ENCODE measurements at regions not wholly inside any gene's neighbourhood (a gene's known extent, or its start where the extent isn't known, plus 50 kb on each side); places are given as distances from the start of the nearest gene placed in this dataset.
A peak's percentile ranks its signal among the peaks of the same experiment; 100 is the strongest.

GRCh38 chr7:51444936-51445335, 128.3 kb upstream of the COBL start:
- Histone ChIP-seq H3K36me3 (ENCODE audit: insufficient read depth, low read length) (no peaks in the 10 kb centered on the region), H3F3A (ENCODE audit: insufficient read depth, low read length) (no peaks in the 10 kb centered on the region), H3K4me1 (ENCODE audit: insufficient read depth, low read length, severe bottlenecking) (no peaks in the 10 kb centered on the region), H3K9ac (ENCODE audit: low read length) (no peak overlapping the region), H3K9me2 (ENCODE audit: low read depth, low read length) (no peaks in the 10 kb centered on the region), H2AFZ (ENCODE audit: low read length) (no peak overlapping the region), H3K9me3 (ENCODE audit: low read length) (peaks cover 5% of the 10 kb centered on the region; the same call in 1 of the 2 replicates), H3K4me3 (ENCODE audit: low read depth, low read length, poor library complexity, severe bottlenecking) (no peak overlapping the region), H3K79me2 (ENCODE audit: insufficient read depth, low read length) (no peaks in the 10 kb centered on the region), H3K27ac (ENCODE audit: low read depth, low read length, poor library complexity, severe bottlenecking) (no peak overlapping the region), H3K4me2 (ENCODE audit: low read length) (no peak overlapping the region), H3K27me3 (ENCODE audit: insufficient read depth, low read length) (no peaks in the 10 kb centered on the region), H4K20me1 (ENCODE audit: insufficient read depth, low read length) (no peaks in the 10 kb centered on the region)
- no peak for TF ChIP-seq EZH2 (IDR thresholded peaks at IDR 0.05; ENCODE audit: borderline replicate concordance, low read length)

- no peaks in the 10 kb centered on the region for H3F3A ChIP-seq (ENCODE audit: insufficient read depth, low read length)
- H3K27ac ChIP-seq (ENCODE audit: low read depth, low read length, poor library complexity, severe bottlenecking) = no peak overlapping the region
- H2AFZ ChIP-seq (ENCODE audit: low read length) = no peak overlapping the region
- H3K27me3 ChIP-seq (ENCODE audit: insufficient read depth, low read length) = peaks cover 4% of the 10 kb centered on the region; the same call in 1 of the 2 replicates
- H3K9me2 ChIP-seq (ENCODE audit: low read depth, low read length) = no peaks in the 10 kb centered on the region
- TF ChIP-seq CTCF (IDR thresholded peaks at IDR 0.05; ENCODE audit: low read length) (peak; percentile 96), EZH2 (IDR thresholded peaks at IDR 0.05; ENCODE audit: borderline replicate concordance, low read length) (no peak)
- H3K4me3 ChIP-seq (ENCODE audit: low read depth, low read length, poor library complexity, severe bottlenecking) = no peak overlapping the region
- peak overlapping the region; percentile 12; the same call in 1 of the 2 replicates for H3K4me2 ChIP-seq (ENCODE audit: low read length)
- no peaks in the 10 kb centered on the region for H4K20me1 ChIP-seq (ENCODE audit: insufficient read depth, low read length)
- H3K9me3 ChIP-seq (ENCODE audit: low read length) = no peaks in the 10 kb centered on the region
- H3K36me3 ChIP-seq (ENCODE audit: insufficient read depth, low read length) = no peaks in the 10 kb centered on the region
- H3K4me1 ChIP-seq (ENCODE audit: insufficient read depth, low read length, severe bottlenecking) = peaks cover 8% of the 10 kb centered on the region
- no peak overlapping the region for H3K9ac ChIP-seq (ENCODE audit: low read length)
- H3K79me2 ChIP-seq (ENCODE audit: insufficient read depth, low read length) = no peaks in the 10 kb centered on the region
These were observed 114.0 kb upstream of the COBL start for GRCh38 chr7:51430480-51431086.

- no peaks in the 10 kb centered on the region for H3K9me3 ChIP-seq (ENCODE audit: low read length)
- no peaks in the 10 kb centered on the region for H3K36me3 ChIP-seq (ENCODE audit: insufficient read depth, low read length)
- H2AFZ ChIP-seq (ENCODE audit: low read length) = no peak overlapping the region
- no peak overlapping the region for H3K9ac ChIP-seq (ENCODE audit: low read length)
- H3K4me2 ChIP-seq (ENCODE audit: low read length) = no peak overlapping the region
- H4K20me1 ChIP-seq (ENCODE audit: insufficient read depth, low read length) = no peaks in the 10 kb centered on the region
- H3K27ac ChIP-seq (ENCODE audit: low read depth, low read length, poor library complexity, severe bottlenecking) = no peak overlapping the region
- H3K4me1 ChIP-seq (ENCODE audit: insufficient read depth, low read length, severe bottlenecking) = peaks cover 8% of the 10 kb centered on the region
- H3K9me2 ChIP-seq (ENCODE audit: low read depth, low read length) = no peaks in the 10 kb centered on the region
- no peaks in the 10 kb centered on the region for H3K79me2 ChIP-seq (ENCODE audit: insufficient read depth, low read length)
- no peak overlapping the region for H3K4me3 ChIP-seq (ENCODE audit: low read depth, low read length, poor library complexity, severe bottlenecking)
- no peaks in the 10 kb centered on the region; the same call in 1 of the 2 replicates for H3K27me3 ChIP-seq (ENCODE audit: insufficient read depth, low read length)
- peak; percentile 47 for TF ChIP-seq CTCF (IDR thresholded peaks at IDR 0.05; ENCODE audit: low read length)
- TF ChIP-seq EZH2 (IDR thresholded peaks at IDR 0.05; ENCODE audit: borderline replicate concordance, low read length) = no peak
- H3F3A ChIP-seq (ENCODE audit: insufficient read depth, low read length) = no peaks in the 10 kb centered on the region
These were observed 111.7 kb upstream of the COBL start for GRCh38 chr7:51428217-51428887.

All from OCI-LY1 (cell line).